Inflammatory macrophage treated with lipopolysaccharide for 4 hours (primary cell): ENCODE measurements at regions not wholly inside any gene's neighbourhood (a gene's known extent, or its start where the extent isn't known, plus 50 kb on each side); places are given as distances from the start of the nearest gene placed in this dataset.
"Not testable (repeated sequence)": the region's sequence is repeated elsewhere in the genome, so short reads cannot be mapped to it uniquely, and the experiment has no call there.

Source experiments
- DNase-seq: peaks from one replicate; pipeline ENCODE4 v3.0.0-alpha.2; 2020

- DNase-seq, result no peak
Measured at GRCh38 chr2:176574484-176575236, 305.4 kb downstream of the MTX2 start.

- DNase-seq, result no peak
Measured at GRCh38 chr2:176575237-176575744, 306.0 kb downstream of the MTX2 start.

GRCh38 chr2:176577054-176577453, 307.8 kb downstream of the MTX2 start:
- no peak for DNase-seq

- not testable (repeated sequence) for DNase-seq
Measured at GRCh38 chr2:176578292-176578691, 309.1 kb downstream of the MTX2 start.

- no peak for DNase-seq
Measured at GRCh38 chr2:176579608-176580007, 310.4 kb downstream of the MTX2 start.

GRCh38 chr2:176581557-176582165, 312.4 kb downstream of the MTX2 start:
- DNase-seq, result no peak

- DNase-seq, result no peak
Measured at GRCh38 chr2:176582176-176582575, 312.9 kb downstream of the MTX2 start.

GRCh38 chr2:176582990-176583481, 313.8 kb downstream of the MTX2 start:
- peak; percentile 19 for DNase-seq

GRCh38 chr2:176583607-176584006, 314.4 kb downstream of the MTX2 start:
- DNase-seq, result no peak

GRCh38 chr2:176584333-176584732, 315.1 kb downstream of the MTX2 start:
- no peak for DNase-seq

GRCh38 chr2:176585291-176585690, 316.0 kb downstream of the MTX2 start:
- DNase-seq, result no peak

- DNase-seq, result no peak
Measured at GRCh38 chr2:176585791-176586190, 316.5 kb downstream of the MTX2 start.

- no peak for DNase-seq
Measured at GRCh38 chr2:176589287-176589686, 320.0 kb downstream of the MTX2 start.

GRCh38 chr2:176589825-176590440, 320.7 kb downstream of the MTX2 start:
- DNase-seq, result no peak

GRCh38 chr2:176592216-176592615, 323.0 kb downstream of the MTX2 start:
- no peak for DNase-seq

GRCh38 chr2:176595986-176596385, 326.7 kb downstream of the MTX2 start:
- no peak for DNase-seq

GRCh38 chr2:176597916-176598315, 328.7 kb downstream of the MTX2 start:
- no peak for DNase-seq

GRCh38 chr2:176598351-176598750, 329.1 kb downstream of the MTX2 start:
- DNase-seq, result no peak

- DNase-seq, result no peak
Measured at GRCh38 chr2:176599796-176600485, 330.7 kb downstream of the MTX2 start.

- no peak for DNase-seq
Measured at GRCh38 chr2:176601066-176601465, 331.8 kb downstream of the MTX2 start.

GRCh38 chr2:176612036-176612435, 342.8 kb downstream of the MTX2 start:
- DNase-seq, result no peak

- no peak for DNase-seq
Measured at GRCh38 chr2:176612736-176613135, 343.5 kb downstream of the MTX2 start.

- DNase-seq, result no peak
Measured at GRCh38 chr2:176613323-176613987, 344.2 kb downstream of the MTX2 start.
